Endodermal cell (in vitro differentiated cells): ENCODE measurements at regions not wholly inside any gene's neighbourhood (a gene's known extent, or its start where the extent isn't known, plus 50 kb on each side); places are given as distances from the start of the nearest gene placed in this dataset.

Experiments used
- DNase-seq: peaks from one replicate; pipeline ENCODE4 v3.0.0-alpha.2; 2017
- H3K27ac ChIP-seq: 2 replicates; pipeline ENCODE4 v1.5.1; 2013; ENCODE audit warnings: mild to moderate bottlenecking, low read depth, low read length, moderate library complexity
- H3K27me3 ChIP-seq: 2 replicates; pipeline ENCODE4 v1.6.1; 2013; ENCODE audit warnings: mild to moderate bottlenecking, low read length, moderate library complexity; ENCODE audit not compliant: insufficient read depth, control insufficient read depth, poor library complexity, severe bottlenecking
- H3K36me3 ChIP-seq: 2 replicates; pipeline ENCODE4 v1.7.0; 2013; ENCODE audit warnings: mild to moderate bottlenecking, low read length, moderate library complexity; ENCODE audit not compliant: control insufficient read depth, insufficient read depth
- H3K4me1 ChIP-seq: one replicate; pipeline ENCODE4 v1.7.0; 2013; ENCODE audit warnings: low read length; ENCODE audit not compliant: control insufficient read depth, insufficient read depth
- H3K4me3 ChIP-seq: 2 replicates; pipeline ENCODE4 v1.5.1; 2013; ENCODE audit warnings: mild to moderate bottlenecking, low read length, moderate library complexity
- H3K9ac ChIP-seq: 2 replicates; pipeline ENCODE4 v1.6.1; 2013; ENCODE audit warnings: mild to moderate bottlenecking, low read length, moderate library complexity; ENCODE audit not compliant: poor library complexity, severe bottlenecking; ENCODE audit errors: extremely low read depth
- H3K9me3 ChIP-seq: 2 replicates; pipeline ENCODE4 v1.6.1; 2013; ENCODE audit warnings: mild to moderate bottlenecking, low read length, moderate library complexity; ENCODE audit not compliant: control insufficient read depth
- H3K27ac Mint-ChIP-seq: 2 replicates; pipeline ENCODE4 v1.8.0; 2020; ENCODE audit warnings: mixed read lengths
- H3K27me3 Mint-ChIP-seq: 2 replicates; pipeline ENCODE4 v1.8.0; 2021; ENCODE audit warnings: mild to moderate bottlenecking, mixed read lengths; ENCODE audit not compliant: insufficient read depth
- H3K36me3 Mint-ChIP-seq: 2 replicates; pipeline ENCODE4 v1.8.0; 2020; ENCODE audit warnings: low read depth, mixed read lengths
- H3K4me1 Mint-ChIP-seq: 2 replicates; pipeline ENCODE4 v1.8.0; 2020; ENCODE audit warnings: mixed read lengths
- H3K4me3 Mint-ChIP-seq: 2 replicates; pipeline ENCODE4 v1.8.0; 2020; ENCODE audit warnings: mild to moderate bottlenecking, moderate library complexity, mixed read lengths
- H3K9me3 Mint-ChIP-seq: 2 replicates; pipeline ENCODE4 v1.8.0; 2020; ENCODE audit warnings: mild to moderate bottlenecking, mixed read lengths
- CTCF ChIP-seq: fragments of 200-600 bp; sonication (generic); conservative IDR thresholded peaks from 2 replicates; pipeline ENCODE4 v1.5.0; 2021; ENCODE audit warnings: antibody characterized with exemption, mild to moderate bottlenecking
- WGBS, 2 experiments: methylation state at CpG; one replicate each; pipeline versions ENCODE4 v1.1.5 to v1.1.7; 2013; ENCODE audit warnings: missing lambda C conversion rate in 2 of 2, mixed read lengths in 1 of 2; ENCODE audit not compliant: insufficient coverage in 1 of 2, insufficient read length in 1 of 2; 5-methylcytosine and 5-hydroxymethylcytosine counted together

GRCh38 chr4:126869967-126870366 lies 762.8 kb upstream of the INTU start:
- H3K4me1 ChIP-seq: no peaks in the 10 kb centered on the region
- H3K36me3 ChIP-seq: no peaks in the 10 kb centered on the region
- no peak for TF ChIP-seq CTCF
- no peak overlapping the region for H3K9ac ChIP-seq
- H3K27ac ChIP-seq: no peak overlapping the region
- Mint-ChIP-seq H3K36me3 (no peaks in the 10 kb centered on the region), H3K27me3 (no peaks in the 10 kb centered on the region), H3K4me1 (peaks cover 3% of the 10 kb centered on the region), H3K27ac (no peak overlapping the region), H3K4me3 (no peak overlapping the region), H3K9me3 (peaks cover 28% of the 10 kb centered on the region)
- DNase-seq: no peak
- peaks cover 5% of the 10 kb centered on the region for H3K9me3 ChIP-seq
- H3K4me3 ChIP-seq: no peak overlapping the region
- 90 to 100% methylated on average over 2 of the region's 2 CpGs for WGBS, 2 experiments
- H3K27me3 ChIP-seq: no peaks in the 10 kb centered on the region

GRCh38 chr4:126871810-126872209 lies 760.9 kb upstream of the INTU start:
- Histone ChIP-seq H3K9ac (no peak overlapping the region), H3K27me3 (no peaks in the 10 kb centered on the region), H3K36me3 (no peaks in the 10 kb centered on the region), H3K4me3 (no peak overlapping the region), H3K27ac (no peak overlapping the region), H3K4me1 (no peaks in the 10 kb centered on the region), H3K9me3 (peaks cover 5% of the 10 kb centered on the region)
- no peak for TF ChIP-seq CTCF
- no peaks in the 10 kb centered on the region for H3K36me3 Mint-ChIP-seq
- H3K27ac Mint-ChIP-seq: no peak overlapping the region
- H3K27me3 Mint-ChIP-seq: no peaks in the 10 kb centered on the region
- peaks cover 22% of the 10 kb centered on the region for H3K9me3 Mint-ChIP-seq
- H3K4me1 Mint-ChIP-seq: peaks cover 3% of the 10 kb centered on the region
- no peak overlapping the region for H3K4me3 Mint-ChIP-seq
- DNase-seq: no peak

GRCh38 chr4:126874533-126874932 lies 758.2 kb upstream of the INTU start:
- no peak overlapping the region for H3K4me3 ChIP-seq
- no peaks in the 10 kb centered on the region for H3K36me3 Mint-ChIP-seq
- no peak overlapping the region for H3K27ac ChIP-seq
- TF ChIP-seq CTCF: no peak
- H3K4me3 Mint-ChIP-seq: no peak overlapping the region
- no peaks in the 10 kb centered on the region for H3K27me3 Mint-ChIP-seq
- H3K27ac Mint-ChIP-seq: no peak overlapping the region
- peaks cover 11% of the 10 kb centered on the region for H3K9me3 Mint-ChIP-seq
- H3K9me3 ChIP-seq: peaks cover 5% of the 10 kb centered on the region
- no peaks in the 10 kb centered on the region for H3K27me3 ChIP-seq
- no peaks in the 10 kb centered on the region for H3K36me3 ChIP-seq
- WGBS, 2 experiments: 89% methylated on average over 19 of the region's 19 CpGs; no CpG with 5 or more reads in 1 of the 2 experiments
- H3K9ac ChIP-seq: no peak overlapping the region
- H3K4me1 Mint-ChIP-seq: peaks cover 8% of the 10 kb centered on the region
- DNase-seq: no peak
- H3K4me1 ChIP-seq: no peaks in the 10 kb centered on the region
